ENCODE measurements at regions not wholly inside any gene's neighbourhood (a gene's known extent, or its start where the extent isn't known, plus 50 kb on each side); places are given as distances from the start of the nearest gene placed in this dataset.

- TF ChIP-seq CEBPB (IDR thresholded peaks at IDR 0.05), result no peak
- TF ChIP-seq REST (IDR thresholded peaks at IDR 0.05; ENCODE audit: low read depth), result no peak
- no peak for TF ChIP-seq RAD21 (IDR thresholded peaks at IDR 0.05; ENCODE audit: low read depth)
- no peak for TF ChIP-seq CREB1 (IDR thresholded peaks at IDR 0.05; ENCODE audit: low read depth)
- TF ChIP-seq EP300 (IDR thresholded peaks at IDR 0.05; ENCODE audit: borderline replicate concordance), result no peak
- no peak for TF ChIP-seq TAF1 (IDR thresholded peaks at IDR 0.05; ENCODE audit: low read depth)
- no peak for TF ChIP-seq FOXM1 (IDR thresholded peaks at IDR 0.05; ENCODE audit: borderline replicate concordance, low read depth)
- no peak for TF ChIP-seq YY1 (IDR thresholded peaks at IDR 0.05; ENCODE audit: low read depth)
- no peak for TF ChIP-seq EGR1 (IDR thresholded peaks at IDR 0.05)
- no peak for TF ChIP-seq USF1 (IDR thresholded peaks at IDR 0.05)
- TF ChIP-seq TEAD4 (IDR thresholded peaks at IDR 0.05), result no peak
- TF ChIP-seq MAX (IDR thresholded peaks at IDR 0.05), result no peak
- no peak for TF ChIP-seq ZBTB7A (IDR thresholded peaks at IDR 0.05; ENCODE audit: low read depth)
Measured at GRCh38 chr15:62272290-62272689, 107.2 kb upstream of the C2CD4B start.
